Urinary bladder (tissue), 1 donor: ENCODE measurements at regions not wholly inside any gene's neighbourhood (a gene's known extent, or its start where the extent isn't known, plus 50 kb on each side); places are given as distances from the start of the nearest gene placed in this dataset. TPM values are rescaled to one million over a fixed set of nuclear protein-coding genes. Genes with fewer than 3 reads are reported as not detected.

Experiments
- small RNA-seq: library from RNA; depleted of rRNA; stranded (forward); fragments of <200 nt; gene quantifications from one replicate; pipeline ENCODE3, GENCODE V24; 2014

Small RNAs in the stretch of these regions (small RNA-seq; reads per million reads assigned to genes)
- gene RNU6-812P (not detected), gene RNU6-827P (not detected)
